Stimulated activated effector memory CD8-positive, alpha-beta T cell treated with anti-CD3 and anti-CD28 coated beads, Interleukin-12 subunit alpha, Interleukin-12 subunit beta, amount 100 ng/mL, for 72 hours (primary cell): ENCODE measurements at regions not wholly inside any gene's neighbourhood (a gene's known extent, or its start where the extent isn't known, plus 50 kb on each side); places are given as distances from the start of the nearest gene placed in this dataset.

Experiments
- ATAC-seq: fragments of 150-1000 bp; cut with Tn5 transposase; 2 replicates; pipeline ENCODE4 v1.10.0; 2021
- DNase-seq, 2 donors: peaks; one replicate each; pipeline ENCODE4 v3.0.0; 2021 to 2022; ENCODE audit warnings: low spot score in 2 of 2
- H3K27ac Mint-ChIP-seq: one replicate; pipeline ENCODE4 v1.8.0; 2022; ENCODE audit warnings: mild to moderate bottlenecking, mixed read lengths
- H3K36me3 Mint-ChIP-seq: one replicate; pipeline ENCODE4 v1.8.0; 2022; ENCODE audit warnings: mild to moderate bottlenecking, mixed read lengths
- H3K4me1 Mint-ChIP-seq: one replicate; pipeline ENCODE4 v1.8.0; 2022; ENCODE audit warnings: mixed read lengths
- H3K4me3 Mint-ChIP-seq: one replicate; pipeline ENCODE4 v1.8.0; 2022; ENCODE audit warnings: mild to moderate bottlenecking, mixed read lengths
- H3K9me3 Mint-ChIP-seq: one replicate; pipeline ENCODE4 v1.8.0; 2022; ENCODE audit warnings: mixed read lengths

DNA sequence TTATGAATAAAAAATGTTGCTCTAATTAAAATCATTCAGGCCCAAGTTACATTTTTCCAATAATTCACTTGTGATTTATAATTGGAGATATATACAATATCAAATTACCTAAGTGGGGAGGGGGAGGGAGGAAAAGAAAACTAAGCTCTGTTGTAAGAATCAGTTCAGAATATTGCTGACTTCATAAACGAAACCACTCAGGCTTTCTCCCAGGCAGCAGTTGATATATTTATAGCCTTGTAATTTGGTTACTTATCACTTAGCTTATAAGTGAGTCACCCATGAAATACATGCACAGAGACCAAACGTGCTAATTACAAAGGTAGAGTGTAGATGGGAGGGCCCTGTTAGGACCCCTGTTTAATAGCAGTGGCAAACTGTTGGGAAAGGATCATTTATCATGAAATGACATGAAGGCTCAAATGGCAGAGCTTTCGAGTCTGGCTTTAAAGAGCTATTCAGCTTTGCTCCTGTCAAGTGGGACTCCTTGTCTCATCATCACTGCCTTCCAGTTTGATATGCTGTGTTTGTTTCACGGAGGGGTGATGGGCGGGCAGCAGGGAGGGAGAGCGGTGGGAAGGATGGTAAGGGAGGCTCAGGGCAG, 105.6 kb upstream of the PGRMC2 start:
- ATAC-seq, result no peak
- Mint-ChIP-seq H3K4me1 (no peaks in the 10 kb centered on the region), H3K27ac (no peak overlapping the region), H3K36me3 (no peaks in the 10 kb centered on the region), H3K4me3 (no peak overlapping the region), H3K9me3 (no peaks in the 10 kb centered on the region)
- no peak for DNase-seq

GRCh38 chr4:128390475-128390996, 102.9 kb upstream of the PGRMC2 start:
- H3K4me1 Mint-ChIP-seq, result no peaks in the 10 kb centered on the region
- no peaks in the 10 kb centered on the region for H3K9me3 Mint-ChIP-seq
- ATAC-seq, result no peak
- no peak overlapping the region for H3K27ac Mint-ChIP-seq
- H3K36me3 Mint-ChIP-seq, result no peaks in the 10 kb centered on the region
- DNase-seq, result no peak
- H3K4me3 Mint-ChIP-seq, result no peak overlapping the region

DNA sequence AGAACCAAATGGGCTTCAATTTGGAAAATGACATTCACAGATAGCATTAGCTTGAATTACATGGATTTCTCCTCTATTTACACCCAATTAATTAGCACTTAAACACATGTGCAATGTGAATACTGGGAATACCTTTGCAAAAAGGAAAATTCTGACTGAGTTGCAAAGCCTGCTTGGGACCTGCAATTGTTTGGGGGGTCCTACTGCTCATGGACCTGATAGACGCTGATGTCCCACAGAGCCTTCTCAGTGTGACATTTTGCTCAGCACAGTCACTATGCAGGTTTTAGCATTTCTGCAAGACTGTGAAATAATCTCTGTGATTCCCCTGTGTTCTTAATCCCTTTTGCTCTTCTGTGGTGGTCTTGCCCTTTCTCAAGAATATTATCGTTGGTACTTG, 101.2 kb upstream of the PGRMC2 start:
- DNase-seq (no peak), ATAC-seq (no peak)
- H3K9me3 Mint-ChIP-seq, result no peaks in the 10 kb centered on the region
- no peak overlapping the region for H3K4me3 Mint-ChIP-seq
- H3K27ac Mint-ChIP-seq, result no peak overlapping the region
- no peaks in the 10 kb centered on the region for H3K4me1 Mint-ChIP-seq
- no peaks in the 10 kb centered on the region for H3K36me3 Mint-ChIP-seq

DNA sequence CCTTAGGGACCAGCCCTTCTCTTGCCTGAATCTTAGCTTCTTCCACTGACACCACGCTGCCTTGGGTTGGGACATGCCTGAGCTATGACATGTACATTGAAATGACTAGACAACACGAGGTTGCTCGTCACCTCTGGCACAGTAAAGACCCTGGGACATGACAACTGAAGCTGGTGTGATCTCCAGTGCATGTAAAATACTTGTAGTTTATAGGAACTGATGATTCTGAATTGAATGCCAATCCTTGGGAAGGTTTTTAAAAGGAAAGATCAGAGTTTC, 100.7 kb upstream of the PGRMC2 start:
- Mint-ChIP-seq H3K4me3 (no peak overlapping the region), H3K36me3 (no peaks in the 10 kb centered on the region), H3K27ac (no peak overlapping the region), H3K9me3 (no peaks in the 10 kb centered on the region), H3K4me1 (no peaks in the 10 kb centered on the region)
- DNase-seq (no peak), ATAC-seq (no peak)

DNA sequence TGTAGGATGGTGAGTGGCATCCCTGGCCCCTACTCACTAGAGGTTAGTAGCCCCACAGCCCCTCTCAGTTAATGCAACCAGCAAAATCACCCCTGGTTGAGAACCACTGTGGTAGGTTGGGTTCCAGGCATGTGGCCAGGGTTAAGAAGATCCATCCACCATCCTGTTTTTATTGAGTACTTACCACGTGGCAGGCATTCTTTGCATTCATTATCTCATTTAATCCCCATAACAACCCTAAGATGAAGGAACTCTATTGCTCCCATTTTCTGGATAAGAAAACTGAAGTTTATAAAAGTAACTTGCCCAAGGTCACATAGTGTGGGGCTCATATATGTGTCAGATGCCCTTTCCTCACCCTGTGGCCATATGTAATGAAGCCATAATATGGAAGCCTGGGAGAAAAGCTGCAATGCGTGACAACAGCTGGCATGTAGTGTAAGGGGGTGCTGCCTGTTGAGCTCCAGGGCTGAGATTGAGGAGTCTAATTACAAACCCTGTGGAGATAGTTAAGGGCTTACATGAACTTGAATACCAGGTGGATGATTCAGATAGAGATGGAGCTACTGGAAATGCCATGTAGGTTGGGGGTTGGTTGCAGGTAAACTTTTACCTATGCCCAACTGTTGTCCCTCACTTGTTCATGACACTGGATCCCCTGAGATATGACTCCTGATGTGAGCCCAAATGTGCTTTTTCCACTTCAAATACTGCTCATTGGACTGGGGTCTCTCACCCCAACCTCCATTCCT, 100.2 kb upstream of the PGRMC2 start:
- no peak for ATAC-seq
- Mint-ChIP-seq H3K4me1 (no peaks in the 10 kb centered on the region), H3K27ac (no peak overlapping the region), H3K36me3 (no peaks in the 10 kb centered on the region), H3K9me3 (no peaks in the 10 kb centered on the region), H3K4me3 (no peak overlapping the region)
- DNase-seq, result no peak

DNA sequence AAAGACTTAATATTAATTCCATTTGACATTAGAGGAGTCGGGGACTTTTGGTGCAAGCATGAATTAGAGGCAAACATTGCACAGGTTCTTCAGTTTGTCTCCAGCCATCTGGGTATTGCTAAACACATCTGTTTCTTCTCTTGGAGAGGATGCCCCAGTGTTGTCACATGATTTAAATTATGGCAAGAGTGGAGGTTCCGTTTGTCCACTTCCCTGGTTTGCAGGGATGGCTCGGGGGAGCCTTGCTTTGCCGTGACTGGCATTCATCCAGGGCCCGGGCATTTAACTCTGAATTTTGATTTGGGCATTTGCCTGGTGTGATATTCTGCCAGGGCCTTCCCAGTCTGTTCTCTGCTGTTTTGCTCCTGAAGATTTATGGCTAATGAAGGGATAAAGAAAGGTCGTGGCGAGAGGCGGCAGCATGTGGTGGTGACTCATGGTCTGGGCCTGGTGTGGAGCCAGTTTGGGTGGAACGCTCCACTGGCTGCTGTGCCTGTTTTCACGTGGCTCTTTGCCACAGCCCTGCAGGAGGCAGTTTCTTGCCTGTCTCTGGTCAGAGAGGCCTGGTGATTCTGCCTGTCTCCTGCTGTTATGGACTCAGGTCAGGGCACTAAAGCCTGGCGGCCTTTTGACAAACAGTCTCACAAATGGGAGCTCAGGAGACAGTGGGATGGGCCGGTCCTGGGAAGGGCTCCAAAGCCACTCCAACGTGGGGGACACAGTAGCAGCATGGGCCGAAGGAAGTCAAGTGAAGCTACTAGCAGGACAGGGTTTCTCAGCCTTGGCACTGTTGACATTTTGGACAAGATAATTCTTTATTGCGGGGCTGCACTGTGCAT, 99.4 kb upstream of the PGRMC2 start:
- DNase-seq (no peak), ATAC-seq (no peak)
- H3K4me1 Mint-ChIP-seq, result no peaks in the 10 kb centered on the region
- H3K9me3 Mint-ChIP-seq, result no peaks in the 10 kb centered on the region
- H3K27ac Mint-ChIP-seq, result no peak overlapping the region
- no peak overlapping the region for H3K4me3 Mint-ChIP-seq
- no peaks in the 10 kb centered on the region for H3K36me3 Mint-ChIP-seq

- DNase-seq (no peak), ATAC-seq (no peak)
- H3K27ac Mint-ChIP-seq, result no peak overlapping the region
- H3K4me1 Mint-ChIP-seq, result peaks cover under 1% of the 10 kb centered on the region
- no peaks in the 10 kb centered on the region for H3K36me3 Mint-ChIP-seq
- no peak overlapping the region for H3K4me3 Mint-ChIP-seq
- H3K9me3 Mint-ChIP-seq, result no peaks in the 10 kb centered on the region
These were observed 98.2 kb upstream of the PGRMC2 start for GRCh38 chr4:128385683-128386304.

GRCh38 chr4:128384765-128385598, 97.4 kb upstream of the PGRMC2 start:
- Mint-ChIP-seq H3K27ac (no peak overlapping the region), H3K4me1 (peaks cover 5% of the 10 kb centered on the region), H3K4me3 (no peak overlapping the region), H3K36me3 (no peaks in the 10 kb centered on the region), H3K9me3 (no peaks in the 10 kb centered on the region)
- ATAC-seq (no peak), DNase-seq (no peak)

GRCh38 chr4:128384091-128384520, 96.5 kb upstream of the PGRMC2 start:
- no peak for DNase-seq
- no peak for ATAC-seq
- no peak overlapping the region for H3K4me3 Mint-ChIP-seq
- no peaks in the 10 kb centered on the region for H3K9me3 Mint-ChIP-seq
- no peaks in the 10 kb centered on the region for H3K36me3 Mint-ChIP-seq
- no peak overlapping the region for H3K27ac Mint-ChIP-seq
- H3K4me1 Mint-ChIP-seq, result peaks cover 5% of the 10 kb centered on the region

- Mint-ChIP-seq H3K4me3 (no peak overlapping the region), H3K36me3 (no peaks in the 10 kb centered on the region), H3K4me1 (peaks cover 5% of the 10 kb centered on the region), H3K9me3 (no peaks in the 10 kb centered on the region), H3K27ac (no peak overlapping the region)
- no peak for DNase-seq
- no peak for ATAC-seq
These were observed 94.3 kb upstream of the PGRMC2 start for GRCh38 chr4:128381748-128382559.

DNA sequence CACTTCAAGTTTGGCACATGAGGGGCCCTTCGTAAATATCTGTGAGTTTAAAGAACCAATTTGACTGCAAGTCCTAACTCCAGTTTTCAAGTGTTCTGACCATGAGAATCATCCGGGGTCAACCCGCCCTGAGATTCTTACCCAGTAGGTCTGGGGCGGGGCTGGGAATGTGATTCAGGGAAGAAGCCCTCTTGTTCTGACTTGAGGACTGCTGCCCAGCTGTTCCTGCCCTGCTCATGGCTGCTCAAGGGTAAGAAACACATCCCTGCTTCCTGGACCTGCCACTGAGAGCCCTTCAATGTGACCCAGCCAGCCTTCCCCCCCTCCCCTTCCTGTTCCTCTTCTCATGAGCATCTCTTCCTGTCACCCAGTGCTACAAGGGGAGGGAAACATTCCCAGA, 92.7 kb upstream of the PGRMC2 start:
- Mint-ChIP-seq H3K36me3 (no peaks in the 10 kb centered on the region), H3K27ac (no peak overlapping the region), H3K9me3 (peaks cover 2% of the 10 kb centered on the region), H3K4me3 (no peak overlapping the region), H3K4me1 (peaks cover 5% of the 10 kb centered on the region)
- DNase-seq, result no peak
- ATAC-seq, result no peak

- H3K4me1 Mint-ChIP-seq, result peaks cover 5% of the 10 kb centered on the region
- no peak overlapping the region for H3K4me3 Mint-ChIP-seq
- ATAC-seq, result no peak
- H3K9me3 Mint-ChIP-seq, result peaks cover 2% of the 10 kb centered on the region
- no peak overlapping the region for H3K27ac Mint-ChIP-seq
- peak in 1 of 2 donors; percentile 51 for DNase-seq
- H3K36me3 Mint-ChIP-seq, result no peaks in the 10 kb centered on the region
These were observed 92.2 kb upstream of the PGRMC2 start for GRCh38 chr4:128379860-128380259.

DNA sequence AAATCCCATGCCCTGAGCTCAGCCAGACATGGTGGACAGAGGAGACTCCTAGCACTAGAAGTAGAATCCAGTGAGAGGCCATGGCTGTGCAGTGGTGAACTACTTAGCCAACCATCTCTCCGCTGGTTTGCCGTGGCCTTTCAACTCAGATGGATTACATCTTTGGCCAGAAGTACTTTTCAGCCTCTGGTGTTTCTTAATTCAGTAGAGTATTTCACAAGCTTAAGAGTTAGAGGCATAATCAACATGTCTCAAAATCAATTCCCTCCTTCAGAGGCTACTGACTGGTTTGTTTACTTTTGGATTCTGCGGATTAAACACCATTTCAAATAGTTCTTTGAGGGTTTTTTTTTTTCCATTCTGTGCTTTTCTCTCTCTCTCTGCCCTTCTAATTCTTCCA, 91.1 kb upstream of the PGRMC2 start:
- Mint-ChIP-seq H3K4me1 (peaks cover 5% of the 10 kb centered on the region), H3K4me3 (no peak overlapping the region), H3K9me3 (peaks cover 2% of the 10 kb centered on the region), H3K36me3 (no peaks in the 10 kb centered on the region), H3K27ac (no peak overlapping the region)
- DNase-seq (no peak), ATAC-seq (no peak)

- no peak for ATAC-seq
- Mint-ChIP-seq H3K27ac (no peak overlapping the region), H3K36me3 (no peaks in the 10 kb centered on the region), H3K4me1 (peaks cover 5% of the 10 kb centered on the region), H3K4me3 (no peak overlapping the region), H3K9me3 (peaks cover 2% of the 10 kb centered on the region)
- DNase-seq, result no peak
These were observed 89.3 kb upstream of the PGRMC2 start for GRCh38 chr4:128376958-128377357.
